IPS-20b (cell line): ENCODE measurements at regions not wholly inside any gene's neighbourhood (a gene's known extent, or its start where the extent isn't known, plus 50 kb on each side); places are given as distances from the start of the nearest gene placed in this dataset.

ENCODE experiments used
- H3K27ac ChIP-seq: one replicate; pipeline ENCODE4 v1.5.1; 2013; ENCODE audit warnings: low read length
- H3K27me3 ChIP-seq: 2 replicates; pipeline ENCODE4 v1.6.1; 2013; ENCODE audit warnings: mild to moderate bottlenecking, low read length, inconsistent platforms; ENCODE audit not compliant: insufficient read depth
- H3K36me3 ChIP-seq: 2 replicates; pipeline ENCODE4 v1.6.1; 2013; ENCODE audit warnings: low read depth, mild to moderate bottlenecking, inconsistent platforms, low read length, moderate library complexity; ENCODE audit not compliant: insufficient read depth
- H3K4me1 ChIP-seq: 2 replicates; pipeline ENCODE4 v1.6.1; 2013; ENCODE audit warnings: mild to moderate bottlenecking, control low read depth, inconsistent platforms, low read length, moderate library complexity; ENCODE audit not compliant: insufficient read depth
- H3K4me3 ChIP-seq: 2 replicates; pipeline ENCODE4 v1.5.1; 2013; ENCODE audit warnings: mild to moderate bottlenecking, low read length, inconsistent platforms
- H3K9ac ChIP-seq: 2 replicates; pipeline ENCODE4 v1.6.1; 2013; ENCODE audit warnings: low read depth, mild to moderate bottlenecking, inconsistent platforms, low read length, moderate library complexity
- H3K9me3 ChIP-seq: 2 replicates; pipeline ENCODE4 v1.6.1; 2013; ENCODE audit warnings: mild to moderate bottlenecking, low read depth, low read length, inconsistent platforms; ENCODE audit not compliant: insufficient read depth

DNA sequence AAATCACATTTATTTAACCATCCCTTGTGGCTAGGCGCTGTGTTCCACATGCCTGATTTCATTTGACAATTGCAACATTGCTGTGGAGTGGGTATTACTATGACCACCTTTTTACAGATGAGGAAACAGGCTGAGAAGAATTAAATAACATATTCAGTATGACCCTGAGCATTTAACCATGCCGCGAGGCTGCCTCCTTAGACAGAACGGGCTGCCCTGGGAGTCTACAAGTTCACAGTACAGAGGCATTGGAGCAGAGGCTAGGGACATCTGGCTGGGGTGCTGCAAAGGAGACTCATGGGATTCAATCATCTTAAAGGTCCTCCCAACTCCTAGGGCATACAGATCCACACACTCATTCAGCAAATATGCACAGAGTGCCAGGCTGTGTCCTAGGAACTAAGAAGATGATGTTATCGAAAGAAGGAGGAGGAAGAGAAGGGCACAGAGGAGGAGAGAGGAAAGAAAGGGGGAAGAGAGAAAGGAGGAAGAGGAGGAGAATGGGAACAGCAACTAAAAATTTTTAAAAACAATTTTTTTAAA lies 164.7 kb upstream of the CCND2 start:
- H3K9me3 ChIP-seq: no peaks in the 10 kb centered on the region
- H3K27ac ChIP-seq: no peak overlapping the region
- H3K4me1 ChIP-seq: no peaks in the 10 kb centered on the region; the same call in 1 of the 2 replicates
- no peak overlapping the region for H3K9ac ChIP-seq
- no peaks in the 10 kb centered on the region for H3K36me3 ChIP-seq
- H3K4me3 ChIP-seq: no peak overlapping the region
- H3K27me3 ChIP-seq: no peaks in the 10 kb centered on the region; the same call in 1 of the 2 replicates

DNA sequence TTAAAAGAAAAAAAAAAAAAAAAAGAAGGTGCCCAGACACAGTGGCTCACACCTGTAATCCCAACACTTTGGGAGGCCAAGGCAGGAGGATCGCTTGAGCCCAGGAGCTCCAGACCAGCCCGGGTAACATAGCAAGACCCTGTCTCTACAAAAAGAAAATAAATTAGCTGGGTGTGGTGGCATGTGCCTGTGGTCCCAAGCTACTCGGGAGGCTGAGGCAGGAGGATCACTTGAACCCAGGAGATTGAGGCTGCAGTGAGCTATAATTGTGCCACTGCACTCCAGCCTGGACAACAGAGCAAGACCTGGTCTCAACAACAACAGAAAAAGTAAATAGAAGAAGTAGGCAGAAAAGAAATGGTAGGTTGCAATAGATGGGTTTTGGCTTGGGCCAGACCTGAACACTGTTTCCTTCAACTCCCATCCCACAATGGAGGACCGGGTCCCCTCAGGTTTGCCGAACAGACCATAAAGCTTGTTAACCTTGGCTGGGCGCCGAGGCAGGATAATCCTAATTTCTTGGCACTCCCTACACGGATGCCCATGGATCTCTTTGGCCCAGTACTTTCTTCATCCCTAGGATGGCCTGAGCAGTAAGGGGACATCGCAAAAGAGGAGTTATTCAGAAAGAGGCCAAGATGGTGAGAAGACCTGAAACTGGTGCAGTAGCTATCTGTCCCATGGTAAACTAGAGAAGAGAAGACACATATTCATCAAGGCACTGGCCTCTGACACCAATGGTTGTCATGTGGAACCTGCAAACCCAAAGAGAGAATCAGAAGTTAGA lies 165.5 kb upstream of the CCND2 start:
- no peak overlapping the region for H3K27ac ChIP-seq
- H3K36me3 ChIP-seq: no peaks in the 10 kb centered on the region
- no peaks in the 10 kb centered on the region for H3K9me3 ChIP-seq
- H3K9ac ChIP-seq: no peak overlapping the region
- no peaks in the 10 kb centered on the region; the same call in 1 of the 2 replicates for H3K27me3 ChIP-seq
- H3K4me3 ChIP-seq: no peak overlapping the region
- H3K4me1 ChIP-seq: no peaks in the 10 kb centered on the region; the same call in 1 of the 2 replicates

DNA sequence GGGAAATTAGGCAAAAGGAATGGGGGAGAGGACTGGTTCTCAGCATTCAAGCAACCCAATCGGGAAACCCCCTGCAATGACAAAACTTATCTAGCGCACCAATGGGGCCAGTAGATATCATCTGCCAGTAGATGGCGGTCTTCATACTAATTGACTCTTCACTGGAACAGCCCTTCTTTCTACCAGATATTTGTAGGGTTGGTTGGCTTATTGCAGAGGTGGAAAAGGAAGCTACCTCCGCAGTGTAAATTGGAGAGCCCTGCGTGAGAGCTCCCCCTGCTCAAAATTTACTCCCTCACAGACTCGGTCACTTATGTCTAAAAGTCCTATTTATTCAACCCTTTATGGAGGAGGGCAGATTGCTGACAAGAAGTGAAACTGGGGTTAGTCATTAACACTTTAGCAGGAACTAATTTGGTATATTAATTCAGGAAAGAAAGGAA lies 166.1 kb upstream of the CCND2 start:
- Histone ChIP-seq H3K9me3 (no peaks in the 10 kb centered on the region), H3K9ac (no peak overlapping the region), H3K4me1 (no peaks in the 10 kb centered on the region; the same call in 1 of the 2 replicates), H3K36me3 (no peaks in the 10 kb centered on the region), H3K4me3 (no peak overlapping the region), H3K27me3 (no peaks in the 10 kb centered on the region; the same call in 1 of the 2 replicates), H3K27ac (no peak overlapping the region)

DNA sequence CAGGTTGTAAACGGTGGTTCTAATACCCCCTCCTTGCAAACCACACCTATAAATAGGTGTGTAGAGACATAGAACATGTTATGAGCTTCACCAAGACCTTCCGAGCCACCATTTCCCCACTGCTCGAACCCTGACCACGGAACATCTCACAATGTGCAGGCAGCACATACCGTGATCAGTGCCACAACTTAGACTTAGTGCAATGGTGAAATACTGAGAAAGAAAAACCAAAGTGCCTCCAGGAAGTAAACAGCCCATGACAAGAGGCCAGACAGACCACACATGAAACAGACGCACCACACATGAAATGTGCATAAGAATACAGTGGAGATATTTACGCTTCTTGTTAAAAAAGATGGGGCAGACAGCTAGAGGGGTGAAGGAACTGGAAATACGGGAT lies 166.9 kb upstream of the CCND2 start:
- no peaks in the 10 kb centered on the region; the same call in 1 of the 2 replicates for H3K4me1 ChIP-seq
- no peak overlapping the region for H3K4me3 ChIP-seq
- H3K27ac ChIP-seq: no peak overlapping the region

DNA sequence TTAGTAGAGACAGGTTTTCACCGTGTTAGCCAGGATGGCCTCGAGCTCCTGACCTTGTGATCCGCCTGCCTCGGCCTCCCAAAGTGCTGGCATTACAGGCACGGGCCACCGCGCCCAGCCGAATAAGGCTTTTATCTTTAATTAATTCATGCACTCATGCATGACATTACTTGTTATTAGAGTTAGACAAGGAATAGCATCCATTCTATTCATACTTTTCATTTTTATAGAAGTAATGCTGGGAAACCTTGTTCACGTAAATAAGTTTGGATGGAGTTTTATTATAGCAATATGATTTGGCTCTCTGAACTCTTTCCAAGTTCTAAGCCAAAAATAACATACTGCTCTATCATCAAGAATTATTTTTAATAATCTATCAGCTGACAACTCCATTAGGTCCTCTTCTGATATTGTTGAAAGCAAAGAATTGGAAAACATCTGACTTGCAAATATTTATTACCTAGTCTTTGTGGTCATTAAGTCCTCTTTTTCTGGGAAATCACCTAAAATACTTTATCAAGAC lies 168.8 kb upstream of the CCND2 start:
- H3K9ac ChIP-seq: no peak overlapping the region
- no peak overlapping the region for H3K27ac ChIP-seq
- H3K27me3 ChIP-seq: no peaks in the 10 kb centered on the region
- no peaks in the 10 kb centered on the region; the same call in 1 of the 2 replicates for H3K4me1 ChIP-seq
- no peaks in the 10 kb centered on the region for H3K36me3 ChIP-seq
- H3K9me3 ChIP-seq: no peaks in the 10 kb centered on the region
- H3K4me3 ChIP-seq: no peak overlapping the region

More for the DNA sequence above, 166.9 kb upstream of the CCND2 start:
- H3K9ac ChIP-seq: no peak overlapping the region
- H3K36me3 ChIP-seq: no peaks in the 10 kb centered on the region
- H3K9me3 ChIP-seq: no peaks in the 10 kb centered on the region
- no peaks in the 10 kb centered on the region; the same call in 1 of the 2 replicates for H3K27me3 ChIP-seq

DNA sequence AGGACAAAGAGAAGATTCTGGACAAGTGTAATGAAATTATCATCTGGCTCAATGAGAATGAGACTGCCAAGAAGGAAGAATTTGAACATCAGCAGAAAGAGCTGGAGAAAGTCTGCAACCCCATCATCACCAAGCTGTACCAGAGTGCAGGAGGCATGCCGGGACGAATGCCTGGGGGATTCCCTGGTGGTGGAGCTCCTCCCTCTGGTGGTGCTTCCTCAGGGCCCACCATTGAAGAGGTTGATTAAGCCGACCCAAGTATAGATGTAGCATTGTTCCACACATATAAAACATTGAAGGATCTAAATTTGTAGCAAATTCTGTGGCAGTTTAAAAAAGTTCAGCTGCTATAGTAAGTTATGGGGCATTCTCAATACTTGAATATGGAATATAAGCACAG lies 174.3 kb upstream of the CCND2 start:
- Histone ChIP-seq H3K4me1 (no peaks in the 10 kb centered on the region), H3K4me3 (no peak overlapping the region), H3K36me3 (no peaks in the 10 kb centered on the region), H3K9ac (no peak overlapping the region), H3K9me3 (no peaks in the 10 kb centered on the region), H3K27me3 (no peaks in the 10 kb centered on the region), H3K27ac (no peak overlapping the region)

DNA sequence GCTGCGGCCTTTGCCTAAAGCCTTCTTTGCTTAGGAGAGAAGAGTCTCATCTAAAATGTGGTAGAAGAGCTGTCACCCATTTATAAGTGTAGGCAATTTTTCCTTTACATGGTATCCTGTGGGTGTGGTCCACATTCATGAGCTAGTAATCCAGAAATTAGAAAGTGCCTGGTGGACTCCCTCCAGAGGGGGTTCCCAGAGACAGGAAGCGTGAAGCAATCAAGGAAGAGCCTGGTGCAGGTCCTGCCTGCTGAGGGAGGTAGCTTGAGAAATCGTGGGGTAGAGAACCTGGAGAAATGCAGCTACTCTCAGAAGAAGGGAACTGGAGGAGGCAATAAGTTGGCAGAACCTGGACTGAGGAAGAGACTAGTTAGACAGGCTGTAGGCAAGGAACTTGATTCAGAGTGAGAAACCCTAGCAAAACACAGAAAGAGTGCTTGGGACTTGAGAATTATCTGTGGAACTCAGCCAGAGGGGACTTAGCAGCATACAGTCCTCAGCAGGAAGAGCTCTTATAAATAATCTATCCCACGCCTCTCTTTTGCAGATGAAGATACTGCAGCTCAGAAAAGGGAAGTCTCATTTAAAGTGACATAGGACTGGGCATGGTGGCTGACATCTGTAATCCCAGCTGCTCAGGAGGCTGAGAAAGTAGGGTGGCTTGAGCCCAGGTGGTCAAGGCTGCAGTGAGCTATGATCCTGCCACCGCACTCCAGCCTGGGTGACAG lies 182.4 kb upstream of the CCND2 start:
- H3K36me3 ChIP-seq: no peaks in the 10 kb centered on the region
- H3K9me3 ChIP-seq: no peaks in the 10 kb centered on the region
- no peaks in the 10 kb centered on the region for H3K4me1 ChIP-seq
- H3K27me3 ChIP-seq: no peaks in the 10 kb centered on the region
- no peak overlapping the region for H3K27ac ChIP-seq
- no peak overlapping the region for H3K9ac ChIP-seq
- H3K4me3 ChIP-seq: no peak overlapping the region

DNA sequence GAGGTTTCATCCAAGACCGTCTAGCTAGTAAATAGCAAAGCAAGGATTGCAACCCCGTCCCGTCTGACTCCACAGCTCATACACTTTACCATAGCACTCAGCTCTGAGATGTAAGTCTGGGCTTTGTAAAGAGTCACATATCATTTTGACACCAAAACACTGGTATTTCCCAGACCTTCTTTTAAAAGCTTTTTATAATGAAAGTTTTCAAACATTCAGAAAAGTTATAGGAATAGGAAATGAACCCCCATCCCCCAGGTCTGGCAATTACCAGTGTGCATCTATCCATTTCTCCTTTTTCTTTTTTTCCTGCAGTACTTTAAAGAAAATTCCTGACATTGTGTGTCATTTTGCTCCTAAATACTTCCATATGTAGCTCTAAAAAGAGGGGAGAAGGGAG lies 183.6 kb upstream of the CCND2 start:
- H3K4me1 ChIP-seq: no peaks in the 10 kb centered on the region
- H3K9ac ChIP-seq: no peak overlapping the region
- no peaks in the 10 kb centered on the region for H3K36me3 ChIP-seq
- no peak overlapping the region for H3K4me3 ChIP-seq
- no peak overlapping the region for H3K27ac ChIP-seq
- no peaks in the 10 kb centered on the region for H3K9me3 ChIP-seq
- no peaks in the 10 kb centered on the region for H3K27me3 ChIP-seq

DNA sequence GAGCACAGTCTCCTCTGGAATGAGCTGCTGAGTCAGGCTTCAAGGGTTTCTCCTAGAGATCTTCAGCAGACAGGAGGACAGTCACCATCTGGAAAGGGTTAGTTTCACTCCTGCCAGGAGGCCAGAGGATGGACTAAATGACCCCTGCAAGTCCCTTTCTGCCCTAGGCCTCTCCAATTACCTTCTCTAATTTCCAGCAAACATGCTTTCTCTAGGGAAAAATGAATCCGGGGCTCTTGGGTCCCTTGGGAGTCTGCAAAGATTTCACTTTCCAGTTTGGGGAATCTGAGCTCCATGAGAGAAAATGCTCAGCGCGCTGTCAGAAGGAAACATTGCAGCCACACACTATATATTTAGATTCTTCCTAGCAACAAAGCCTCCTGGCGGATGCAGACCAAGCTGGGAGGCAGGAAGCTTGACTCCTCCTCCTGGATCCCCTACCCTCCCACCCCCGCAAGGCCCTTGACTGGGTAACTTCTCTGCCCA lies 184.4 kb upstream of the CCND2 start:
- Histone ChIP-seq H3K9me3 (no peaks in the 10 kb centered on the region), H3K9ac (no peak overlapping the region), H3K27me3 (no peaks in the 10 kb centered on the region)

DNA sequence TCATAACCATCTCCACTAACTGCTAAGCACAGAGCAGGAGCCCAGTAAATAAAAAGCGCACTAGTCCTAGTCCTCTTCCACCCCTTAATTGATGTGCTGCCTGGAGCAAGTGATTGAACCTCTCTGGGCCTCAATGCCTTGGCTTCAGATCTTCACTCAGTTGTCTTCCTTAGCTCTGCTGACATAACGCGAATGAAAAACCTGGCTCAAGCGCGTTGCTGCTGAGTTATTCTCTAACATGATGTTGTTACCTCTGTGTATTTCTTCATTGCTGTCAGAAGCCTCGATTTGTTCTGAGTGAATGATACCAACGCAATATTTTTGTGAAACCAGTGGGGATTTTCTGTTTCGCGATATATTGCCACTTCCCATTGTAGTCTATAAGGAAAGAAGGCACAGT lies 185.1 kb upstream of the CCND2 start:
- Histone ChIP-seq H3K9ac (no peak overlapping the region), H3K27me3 (no peaks in the 10 kb centered on the region), H3K36me3 (no peaks in the 10 kb centered on the region)

More for the DNA sequence above, 184.4 kb upstream of the CCND2 start:
- Histone ChIP-seq H3K4me1 (no peaks in the 10 kb centered on the region), H3K36me3 (no peaks in the 10 kb centered on the region), H3K4me3 (no peak overlapping the region), H3K27ac (no peak overlapping the region)

DNA sequence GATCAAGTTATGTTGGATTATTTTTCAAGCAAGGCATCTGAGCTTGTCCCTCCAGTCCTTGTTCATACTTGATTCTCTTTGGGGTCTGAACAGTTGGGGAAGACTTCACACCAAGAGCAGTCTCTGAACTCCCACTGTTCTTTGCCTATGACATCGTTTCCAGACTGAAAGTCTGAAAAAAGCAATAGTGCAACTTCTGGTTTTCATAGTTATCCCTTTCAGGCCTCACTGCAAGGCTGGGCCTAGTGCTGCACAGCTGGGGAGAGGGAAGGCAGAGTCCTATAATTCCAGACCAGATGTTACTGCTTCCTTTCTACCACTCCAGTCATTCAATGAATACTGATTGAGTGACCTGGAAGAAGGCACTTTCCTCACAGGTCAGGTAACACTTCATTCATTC lies 187.1 kb upstream of the CCND2 start:
- Histone ChIP-seq H3K36me3 (no peaks in the 10 kb centered on the region), H3K9ac (no peak overlapping the region), H3K27me3 (no peaks in the 10 kb centered on the region), H3K4me3 (no peak overlapping the region), H3K4me1 (no peaks in the 10 kb centered on the region), H3K27ac (no peak overlapping the region), H3K9me3 (no peaks in the 10 kb centered on the region)

More for the DNA sequence above, 185.1 kb upstream of the CCND2 start:
- Histone ChIP-seq H3K4me3 (no peak overlapping the region), H3K27ac (no peak overlapping the region), H3K4me1 (no peaks in the 10 kb centered on the region), H3K9me3 (no peaks in the 10 kb centered on the region)
